Transverse colon (tissue), 4 donors: ENCODE measurements at regions not wholly inside any gene's neighbourhood (a gene's known extent, or its start where the extent isn't known, plus 50 kb on each side); places are given as distances from the start of the nearest gene placed in this dataset.
"Not testable (repeated sequence)": the region's sequence is repeated elsewhere in the genome, so short reads cannot be mapped to it uniquely, and the experiment has no call there.

ENCODE experiments used
- DNase-seq: peaks from one replicate; pipeline ENCODE4 v3.0.0-alpha.2; 2019
- H3K27ac ChIP-seq, 4 donors: fragments of 200-600 bp; sonication (generic); 2 replicates each; pipeline ENCODE4 v1.5.1; 2016 to 2018; ENCODE audit warnings: inconsistent platforms in 4 of 4
- H3K27me3 ChIP-seq: fragments of 200-600 bp; sonication (generic); 2 replicates; pipeline ENCODE4 v1.5.1; 2017; ENCODE audit warnings: inconsistent platforms
- H3K36me3 ChIP-seq, 4 donors: fragments of 200-600 bp; sonication (generic); 2 replicates each; pipeline ENCODE4 v1.5.1; 2017 to 2019; ENCODE audit warnings: inconsistent platforms in 4 of 4
- H3K4me1 ChIP-seq, 4 donors: fragments of 200-600 bp; sonication (generic); 2 replicates each; pipeline ENCODE4 v1.5.1; 2017 to 2020; ENCODE audit warnings: inconsistent platforms in 4 of 4
- H3K4me3 ChIP-seq, 4 donors: fragments of 200-600 bp; sonication (generic); 1 replicate in 1 of 4; 2 replicates in 3 of 4; pipeline versions ENCODE4 v1.5.1 to v1.6.1; 2017 to 2019; ENCODE audit warnings: inconsistent platforms in 4 of 4
- H3K9me3 ChIP-seq, 2 donors: fragments of 200-600 bp; sonication (generic); 2 replicates each; pipeline ENCODE4 v1.5.1; 2017 to 2019; ENCODE audit warnings: inconsistent platforms in 2 of 2
- CTCF ChIP-seq, 5 experiments: fragments of 200-600 bp in 3 of 5; fragments of 450-650 bp in 2 of 5; sonication (generic) in 3 of 5; IDR thresholded peaks; 1 replicate in 2 of 5; 2 replicates in 3 of 5; pipeline ENCODE4 v1.5.1; 2016 to 2017; ENCODE audit warnings: antibody characterized with exemption in 5 of 5, inconsistent platforms in 3 of 5, mild to moderate bottlenecking in 2 of 5, moderate library complexity in 1 of 5
- EP300 ChIP-seq: sonication (generic); formaldehyde crosslinking; IDR thresholded peaks from one replicate; pipeline ENCODE4 v1.6.1; 2017; ENCODE audit warnings: antibody characterized with exemption, low read depth
- POLR2A ChIP-seq: fragments of 450-650 bp; IDR thresholded peaks from one replicate; pipeline ENCODE4 v1.6.1; 2016; ENCODE audit warnings: antibody characterized with exemption, mild to moderate bottlenecking, moderate library complexity
- POLR2AphosphoS5 ChIP-seq, 3 donors: sonication (generic); formaldehyde crosslinking; IDR thresholded peaks; one replicate each; pipeline ENCODE4 v1.6.1; 2016; ENCODE audit warnings: antibody characterized with exemption in 3 of 3
- WGBS, 2 donors: methylation state at CpG; one replicate each; pipeline ENCODE4 v1.1.5; 2018; ENCODE audit warnings: low coverage in 1 of 2; 5-methylcytosine and 5-hydroxymethylcytosine counted together
- in situ Hi-C, 4 donors: fragments of 200-750 bp; cut with MboI; loops; one replicate each; pipeline versions ENCODE4 v1.15.0 to v1.15.1; 2017; ENCODE audit warnings: low sequenced_read_pairs in 3 of 4, low pct_ligation_motif_present in 1 of 4, low pct_unique_long_range_greater_than_20kb in 1 of 4
- intact Hi-C: fragments of 100-400 bp; cut with DNase I; formaldehyde crosslinking; loops from one replicate; pipeline ENCODE4 v1.15.1; 2023; ENCODE audit warnings: low total_unique reads

GRCh38 chr6:145153495-145153894 lies 581.8 kb downstream of the EPM2A start:
- WGBS, 2 donors, result 80 to 96% methylated on average over 3 to 6 of the region's 6 CpGs
- Histone ChIP-seq H3K4me1 (no peaks in the 10 kb centered on the region), H3K27me3 (no peaks in the 10 kb centered on the region), H3K9me3 (peaks cover 0 to 6% of the 10 kb centered on the region in 2 donors), H3K36me3 (no peaks in the 10 kb centered on the region), H3K4me3 (no peak overlapping the region), H3K27ac (no peak overlapping the region)
- TF ChIP-seq CTCF (IDR thresholded peaks at IDR 0.05), result no peak
- no peak for TF ChIP-seq EP300
- TF ChIP-seq POLR2A, result no peak
- TF ChIP-seq POLR2AphosphoS5 (IDR thresholded peaks at IDR 0.05), result no peak
- intact Hi-C loops, result no loop called here
- no peak for DNase-seq
- in situ Hi-C loops, result no loop called here

GRCh38 chr6:145155411-145155810 lies 579.9 kb downstream of the EPM2A start:
- Histone ChIP-seq H3K27ac (no peak overlapping the region), H3K27me3 (no peaks in the 10 kb centered on the region), H3K36me3 (no peaks in the 10 kb centered on the region), H3K4me1 (no peaks in the 10 kb centered on the region), H3K9me3 (peaks cover 0 to 15% of the 10 kb centered on the region in 2 donors), H3K4me3 (no peak overlapping the region)
- DNase-seq, result no peak
- TF ChIP-seq CTCF (IDR thresholded peaks at IDR 0.05) (no peak), EP300 (no peak), POLR2AphosphoS5 (IDR thresholded peaks at IDR 0.05) (no peak), POLR2A (no peak)
- in situ Hi-C loops, result no loop called here
- intact Hi-C loops, result no loop called here
- 87 to 94% methylated on average over 1 of the region's 1 CpG for WGBS, 2 donors

GRCh38 chr6:145155873-145156782 lies 579.2 kb downstream of the EPM2A start:
- in situ Hi-C loops, result no loop called here
- Histone ChIP-seq H3K4me1 (no peaks in the 10 kb centered on the region), H3K9me3 (peaks cover 0 to 15% of the 10 kb centered on the region in 2 donors), H3K36me3 (no peaks in the 10 kb centered on the region), H3K27ac (no peak overlapping the region), H3K27me3 (no peaks in the 10 kb centered on the region), H3K4me3 (no peak overlapping the region)
- TF ChIP-seq CTCF (IDR thresholded peaks at IDR 0.05) (no peak), POLR2AphosphoS5 (IDR thresholded peaks at IDR 0.05) (no peak), POLR2A (no peak), EP300 (no peak)
- no peak for DNase-seq
- intact Hi-C loops, result no loop called here
- 44 to 76% methylated on average over 1 to 2 of the region's 2 CpGs for WGBS, 2 donors

GRCh38 chr6:145158636-145159035 lies 576.7 kb downstream of the EPM2A start:
- intact Hi-C loops, DNase-seq, H3K36me3 ChIP-seq, H3K4me1 ChIP-seq, in situ Hi-C loops, H3K27ac ChIP-seq, H3K27me3 ChIP-seq, H3K4me3 ChIP-seq: not testable (repeated sequence)
- peaks cover 0 to 15% of the 10 kb centered on the region in 2 donors for H3K9me3 ChIP-seq
- 50 to 67% methylated on average over 1 of the region's 1 CpG for WGBS, 2 donors

GRCh38 chr6:145159921-145160320 lies 575.4 kb downstream of the EPM2A start:
- Histone ChIP-seq H3K4me3 (no peak overlapping the region), H3K27me3 (no peaks in the 10 kb centered on the region), H3K36me3 (no peaks in the 10 kb centered on the region), H3K9me3 (peaks cover 0 to 15% of the 10 kb centered on the region in 2 donors), H3K4me1 (no peaks in the 10 kb centered on the region), H3K27ac (no peak overlapping the region)
- in situ Hi-C loops, result no loop called here
- no peak for TF ChIP-seq POLR2A
- TF ChIP-seq CTCF (IDR thresholded peaks at IDR 0.05), result no peak
- no peak for TF ChIP-seq EP300
- TF ChIP-seq POLR2AphosphoS5 (IDR thresholded peaks at IDR 0.05), result no peak
- intact Hi-C loops, result no loop called here
- DNase-seq, result no peak
